Suprapubic skin (tissue), 4 donors: ENCODE measurements at regions not wholly inside any gene's neighbourhood (a gene's known extent, or its start where the extent isn't known, plus 50 kb on each side); places are given as distances from the start of the nearest gene placed in this dataset.

Experiments
- DNase-seq, 2 donors: peaks; one replicate each; pipeline ENCODE4 v3.0.0-alpha.2; 2019; ENCODE audit warnings: low spot score in 2 of 2
- H3K27ac ChIP-seq: fragments of 200-600 bp; sonication (generic); one replicate; pipeline ENCODE4 v1.5.1; 2019
- H3K27me3 ChIP-seq: fragments of 200-600 bp; sonication (generic); one replicate; pipeline ENCODE4 v1.5.1; 2019
- H3K36me3 ChIP-seq: fragments of 200-600 bp; sonication (generic); one replicate; pipeline ENCODE4 v1.5.1; 2019
- H3K4me1 ChIP-seq: fragments of 200-600 bp; sonication (generic); one replicate; pipeline ENCODE4 v1.5.1; 2019
- H3K4me3 ChIP-seq: fragments of 200-600 bp; sonication (generic); one replicate; pipeline ENCODE4 v1.5.1; 2019; ENCODE audit warnings: mild to moderate bottlenecking
- H3K9me3 ChIP-seq: fragments of 200-600 bp; sonication (generic); one replicate; pipeline ENCODE4 v1.5.1; 2019
- CTCF ChIP-seq, 2 donors: fragments of 200-600 bp in 1 of 2; fragments of 450-650 bp in 1 of 2; sonication (generic) in 1 of 2; IDR thresholded peaks; one replicate each; pipeline ENCODE4 v1.5.1; 2016 to 2019; ENCODE audit warnings: antibody characterized with exemption in 2 of 2, mild to moderate bottlenecking in 1 of 2, moderate library complexity in 1 of 2
- EP300 ChIP-seq: sonication (generic); formaldehyde crosslinking; IDR thresholded peaks from one replicate; pipeline ENCODE4 v1.6.1; 2017; ENCODE audit warnings: antibody characterized with exemption
- POLR2A ChIP-seq, 2 donors: fragments of 450-650 bp; IDR thresholded peaks; one replicate each; pipeline ENCODE4 v1.6.1; 2017; ENCODE audit warnings: antibody characterized with exemption in 2 of 2, mild to moderate bottlenecking in 2 of 2, moderate library complexity in 2 of 2
- POLR2AphosphoS5 ChIP-seq, 3 donors: sonication (generic); formaldehyde crosslinking; IDR thresholded peaks; one replicate each; pipeline ENCODE4 v1.6.1; 2017; ENCODE audit warnings: antibody characterized with exemption in 3 of 3
- WGBS: methylation state at CpG from one replicate; pipeline ENCODE4 v1.1.5; 2018; 5-methylcytosine and 5-hydroxymethylcytosine counted together

GRCh38 chr11:70636659-70637058 is 238.3 kb downstream of the CTTN start:
- TF ChIP-seq EP300: no peak
- no peak for TF ChIP-seq POLR2AphosphoS5 (IDR thresholded peaks at IDR 0.05)
- TF ChIP-seq POLR2A (IDR thresholded peaks at IDR 0.05): no peak
- TF ChIP-seq CTCF (IDR thresholded peaks at IDR 0.05): no peak
- H3K9me3 ChIP-seq: no peaks in the 10 kb centered on the region
- no peak for DNase-seq
- H3K27me3 ChIP-seq: peaks cover 3% of the 10 kb centered on the region
- H3K27ac ChIP-seq: no peak overlapping the region
- no peaks in the 10 kb centered on the region for H3K4me1 ChIP-seq
- no peaks in the 10 kb centered on the region for H3K36me3 ChIP-seq
- 90% methylated on average over 10 of the region's 10 CpGs for whole genome bisulfite sequencing
- no peak overlapping the region for H3K4me3 ChIP-seq

- Histone ChIP-seq H3K4me1 (no peaks in the 10 kb centered on the region), H3K9me3 (no peaks in the 10 kb centered on the region), H3K27me3 (peaks cover 8% of the 10 kb centered on the region), H3K4me3 (no peak overlapping the region), H3K36me3 (no peaks in the 10 kb centered on the region), H3K27ac (no peak overlapping the region)
- no peak for TF ChIP-seq EP300
- no peak for TF ChIP-seq CTCF (IDR thresholded peaks at IDR 0.05)
- no peak for TF ChIP-seq POLR2A (IDR thresholded peaks at IDR 0.05)
- no peak for TF ChIP-seq POLR2AphosphoS5 (IDR thresholded peaks at IDR 0.05)
- 90% methylated on average over 9 of the region's 16 CpGs for WGBS
- no peak for DNase-seq
These were observed 239.0 kb downstream of the CTTN start for GRCh38 chr11:70637186-70637800.

- Histone ChIP-seq H3K27me3 (peaks cover 8% of the 10 kb centered on the region), H3K9me3 (no peaks in the 10 kb centered on the region), H3K36me3 (no peaks in the 10 kb centered on the region), H3K4me3 (no peak overlapping the region), H3K4me1 (no peaks in the 10 kb centered on the region), H3K27ac (no peak overlapping the region)
- 88% methylated on average over 8 of the region's 18 CpGs for WGBS
- TF ChIP-seq POLR2A (IDR thresholded peaks at IDR 0.05): no peak
- no peak for TF ChIP-seq EP300
- TF ChIP-seq POLR2AphosphoS5 (IDR thresholded peaks at IDR 0.05): no peak
- TF ChIP-seq CTCF (IDR thresholded peaks at IDR 0.05): no peak
- no peak for DNase-seq
These were observed 239.7 kb downstream of the CTTN start for GRCh38 chr11:70637949-70638583.

- H3K36me3 ChIP-seq: no peaks in the 10 kb centered on the region
- no peak for DNase-seq
- no peak overlapping the region for H3K27ac ChIP-seq
- H3K4me3 ChIP-seq: no peak overlapping the region
- no peaks in the 10 kb centered on the region for H3K4me1 ChIP-seq
- no peaks in the 10 kb centered on the region for H3K9me3 ChIP-seq
- TF ChIP-seq EP300 (no peak), CTCF (IDR thresholded peaks at IDR 0.05) (no peak), POLR2AphosphoS5 (IDR thresholded peaks at IDR 0.05) (no peak), POLR2A (IDR thresholded peaks at IDR 0.05) (no peak)
- H3K27me3 ChIP-seq: peaks cover 17% of the 10 kb centered on the region
- WGBS: 85% methylated on average over 8 of the region's 8 CpGs
These were observed 242.1 kb downstream of the CTTN start for GRCh38 chr11:70640408-70640807.

- 50% methylated on average over 10 of the region's 12 CpGs for WGBS
- no peaks in the 10 kb centered on the region for H3K9me3 ChIP-seq
- no peaks in the 10 kb centered on the region for H3K4me1 ChIP-seq
- TF ChIP-seq POLR2A (IDR thresholded peaks at IDR 0.05): no peak
- TF ChIP-seq CTCF (IDR thresholded peaks at IDR 0.05): no peak
- no peak for TF ChIP-seq EP300
- no peak for TF ChIP-seq POLR2AphosphoS5 (IDR thresholded peaks at IDR 0.05)
- no peaks in the 10 kb centered on the region for H3K36me3 ChIP-seq
- no peak overlapping the region for H3K4me3 ChIP-seq
- DNase-seq: no peak
- peaks cover 25% of the 10 kb centered on the region for H3K27me3 ChIP-seq
- no peak overlapping the region for H3K27ac ChIP-seq
These were observed 243.0 kb downstream of the CTTN start for GRCh38 chr11:70641369-70641768.
